Right atrium auricular region (tissue), 2 donors: ENCODE measurements at regions not wholly inside any gene's neighbourhood (a gene's known extent, or its start where the extent isn't known, plus 50 kb on each side); places are given as distances from the start of the nearest gene placed in this dataset.

Experiments
- DNase-seq: peaks from one replicate; pipeline ENCODE4 v3.0.0-alpha.2; 2019; ENCODE audit warnings: low spot score
- H3K27ac ChIP-seq, 2 donors: fragments of 200-600 bp; sonication (generic); 1 replicate in 1 of 2; 2 replicates in 1 of 2; pipeline ENCODE4 v1.5.1; 2016 to 2019
- H3K27me3 ChIP-seq, 2 donors: fragments of 200-600 bp; sonication (generic); one replicate each; pipeline versions ENCODE4 v1.5.1 to v1.6.0; 2017 to 2019
- H3K36me3 ChIP-seq: fragments of 200-600 bp; sonication (generic); one replicate; pipeline ENCODE4 v1.5.1; 2016
- H3K4me1 ChIP-seq, 2 donors: fragments of 200-600 bp; sonication (generic); one replicate each; pipeline versions ENCODE4 v1.5.1 to v1.6.0; 2017 to 2019
- H3K4me3 ChIP-seq, 2 donors: fragments of 200-600 bp; sonication (generic); 1 replicate in 1 of 2; 2 replicates in 1 of 2; pipeline ENCODE4 v1.5.1; 2017 to 2019; ENCODE audit warnings: mild to moderate bottlenecking in 1 of 2, moderate library complexity in 1 of 2
- H3K9me3 ChIP-seq, 2 donors: fragments of 200-600 bp; sonication (generic); one replicate each; pipeline ENCODE4 v1.5.1; 2019
- TF ChIP-seq, protein P1 (sequence below), 2 donors: fragments of 200-600 bp; sonication (generic); IDR thresholded peaks; one replicate each; pipeline ENCODE4 v1.5.1; 2019; ENCODE audit warnings: antibody characterized with exemption in 2 of 2

DNA sequence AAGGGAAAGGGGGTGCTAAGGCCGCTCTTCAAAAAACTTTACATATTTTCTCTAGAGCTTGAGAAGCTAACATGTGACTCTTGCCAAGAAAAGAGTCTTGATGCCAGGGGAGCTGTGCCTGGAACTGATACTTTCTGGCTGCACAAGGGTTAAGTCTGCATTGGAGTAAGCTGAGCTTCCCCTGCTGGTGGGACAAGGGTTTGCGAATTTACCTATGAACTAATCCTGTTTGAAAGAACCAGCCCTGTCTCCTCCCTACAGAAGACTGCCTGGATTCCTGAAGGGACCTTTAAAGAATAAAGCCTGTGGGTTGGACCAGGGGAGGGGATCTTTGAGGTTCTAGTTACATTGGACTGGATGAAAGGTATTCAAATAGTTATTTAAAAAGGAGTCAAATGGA, 58.3 kb upstream of the EPHA3 start:
- no peak for DNase-seq
- H3K4me1 ChIP-seq: no peaks in the 10 kb centered on the region
- H3K27ac ChIP-seq: no peak overlapping the region
- no peaks in the 10 kb centered on the region for H3K36me3 ChIP-seq
- TF ChIP-seq, protein P1, sequence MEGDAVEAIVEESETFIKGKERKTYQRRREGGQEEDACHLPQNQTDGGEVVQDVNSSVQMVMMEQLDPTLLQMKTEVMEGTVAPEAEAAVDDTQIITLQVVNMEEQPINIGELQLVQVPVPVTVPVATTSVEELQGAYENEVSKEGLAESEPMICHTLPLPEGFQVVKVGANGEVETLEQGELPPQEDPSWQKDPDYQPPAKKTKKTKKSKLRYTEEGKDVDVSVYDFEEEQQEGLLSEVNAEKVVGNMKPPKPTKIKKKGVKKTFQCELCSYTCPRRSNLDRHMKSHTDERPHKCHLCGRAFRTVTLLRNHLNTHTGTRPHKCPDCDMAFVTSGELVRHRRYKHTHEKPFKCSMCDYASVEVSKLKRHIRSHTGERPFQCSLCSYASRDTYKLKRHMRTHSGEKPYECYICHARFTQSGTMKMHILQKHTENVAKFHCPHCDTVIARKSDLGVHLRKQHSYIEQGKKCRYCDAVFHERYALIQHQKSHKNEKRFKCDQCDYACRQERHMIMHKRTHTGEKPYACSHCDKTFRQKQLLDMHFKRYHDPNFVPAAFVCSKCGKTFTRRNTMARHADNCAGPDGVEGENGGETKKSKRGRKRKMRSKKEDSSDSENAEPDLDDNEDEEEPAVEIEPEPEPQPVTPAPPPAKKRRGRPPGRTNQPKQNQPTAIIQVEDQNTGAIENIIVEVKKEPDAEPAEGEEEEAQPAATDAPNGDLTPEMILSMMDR (IDR thresholded peaks at IDR 0.05): no peak
- H3K27me3 ChIP-seq: no peaks in the 10 kb centered on the region
- H3K4me3 ChIP-seq: no peak overlapping the region
- no peaks in the 10 kb centered on the region for H3K9me3 ChIP-seq

- no peak overlapping the region for H3K27ac ChIP-seq
- no peaks in the 10 kb centered on the region for H3K4me1 ChIP-seq
- no peaks in the 10 kb centered on the region for H3K9me3 ChIP-seq
- TF ChIP-seq, protein P1 (IDR thresholded peaks at IDR 0.05): no peak
- no peaks in the 10 kb centered on the region for H3K36me3 ChIP-seq
- H3K27me3 ChIP-seq: no peaks in the 10 kb centered on the region
- no peak for DNase-seq
- no peak overlapping the region for H3K4me3 ChIP-seq
These were observed 55.0 kb upstream of the EPHA3 start for GRCh38 chr3:89052386-89052785.

DNA sequence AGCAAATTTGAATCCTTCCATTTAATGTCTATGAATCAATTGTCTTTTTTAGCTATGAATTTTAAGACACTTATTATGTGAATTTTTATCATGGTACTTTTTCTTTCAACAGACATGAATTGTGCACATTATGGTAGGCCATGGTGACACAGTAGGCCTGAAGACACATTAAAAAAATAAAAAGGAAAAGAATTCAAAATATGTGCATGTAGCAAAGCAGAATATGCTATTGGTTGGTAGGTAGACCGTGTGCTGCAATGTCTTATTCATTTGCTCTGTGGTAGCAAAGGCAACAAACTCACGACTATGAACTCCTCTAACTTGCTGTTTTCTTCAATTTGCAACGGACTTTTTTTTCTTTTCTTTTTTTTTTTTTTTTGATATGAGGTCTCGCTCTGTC, 50.0 kb upstream of the EPHA3 start:
- no peaks in the 10 kb centered on the region for H3K9me3 ChIP-seq
- no peaks in the 10 kb centered on the region for H3K36me3 ChIP-seq
- H3K27me3 ChIP-seq: no peaks in the 10 kb centered on the region
- no peak overlapping the region for H3K27ac ChIP-seq
- H3K4me3 ChIP-seq: no peak overlapping the region
- no peaks in the 10 kb centered on the region for H3K4me1 ChIP-seq
- TF ChIP-seq, protein P1 (IDR thresholded peaks at IDR 0.05): no peak
- DNase-seq: no peak
